IPS-18a (cell line): ENCODE measurements at regions not wholly inside any gene's neighbourhood (a gene's known extent, or its start where the extent isn't known, plus 50 kb on each side); places are given as distances from the start of the nearest gene placed in this dataset.

Source experiments
- H3K27ac ChIP-seq: one replicate; pipeline ENCODE4 v1.5.1; 2013; ENCODE audit warnings: low read length
- H3K27me3 ChIP-seq: one replicate; pipeline ENCODE4 v1.6.1; 2013; ENCODE audit warnings: mild to moderate bottlenecking, low read length; ENCODE audit not compliant: control insufficient read depth, insufficient read depth
- H3K36me3 ChIP-seq: one replicate; pipeline ENCODE4 v1.6.1; 2013; ENCODE audit warnings: low read depth, low read length; ENCODE audit not compliant: control insufficient read depth
- H3K4me1 ChIP-seq: one replicate; pipeline ENCODE4 v1.6.1; 2013; ENCODE audit warnings: low read depth, low read length; ENCODE audit not compliant: control insufficient read depth
- H3K4me3 ChIP-seq: one replicate; pipeline ENCODE4 v1.5.1; 2013; ENCODE audit warnings: low read length
- H3K9ac ChIP-seq: one replicate; pipeline ENCODE4 v1.6.1; 2013; ENCODE audit warnings: mild to moderate bottlenecking, low read length, moderate library complexity
- H3K9me3 ChIP-seq: one replicate; pipeline ENCODE4 v1.6.1; 2013; ENCODE audit warnings: low read depth, low read length; ENCODE audit not compliant: control insufficient read depth

- H3K4me3 ChIP-seq, result no peak overlapping the region
Observed at GRCh38 chr3:155239960-155240359, 53.5 kb downstream of the STRIT1 start.

GRCh38 chr3:155238845-155239244 lies 54.6 kb downstream of the STRIT1 start:
- no peaks in the 10 kb centered on the region for H3K27me3 ChIP-seq

More at GRCh38 chr3:155239960-155240359, 53.5 kb downstream of the STRIT1 start:
- Histone ChIP-seq H3K9me3 (peaks cover 55% of the 10 kb centered on the region), H3K4me1 (no peaks in the 10 kb centered on the region), H3K36me3 (peaks cover 18% of the 10 kb centered on the region), H3K9ac (no peak overlapping the region), H3K27ac (no peak overlapping the region), H3K27me3 (no peaks in the 10 kb centered on the region)

GRCh38 chr3:155236473-155236872 lies 57.0 kb downstream of the STRIT1 start:
- H3K36me3 ChIP-seq, result peaks cover 12% of the 10 kb centered on the region
- H3K27ac ChIP-seq, result no peak overlapping the region
- no peaks in the 10 kb centered on the region for H3K4me1 ChIP-seq
- H3K9ac ChIP-seq, result no peak overlapping the region
- H3K27me3 ChIP-seq, result no peaks in the 10 kb centered on the region
- peaks cover 49% of the 10 kb centered on the region for H3K9me3 ChIP-seq
- no peak overlapping the region for H3K4me3 ChIP-seq

More at GRCh38 chr3:155238845-155239244, 54.6 kb downstream of the STRIT1 start:
- Histone ChIP-seq H3K36me3 (peaks cover 18% of the 10 kb centered on the region), H3K27ac (no peak overlapping the region), H3K4me3 (no peak overlapping the region), H3K9me3 (peaks cover 59% of the 10 kb centered on the region), H3K4me1 (no peaks in the 10 kb centered on the region), H3K9ac (no peak overlapping the region)
